ENCODE measurements at regions not wholly inside any gene's neighbourhood (a gene's known extent, or its start where the extent isn't known, plus 50 kb on each side); places are given as distances from the start of the nearest gene placed in this dataset.
A peak's percentile ranks its signal among the peaks of the same experiment; 100 is the strongest.

GRCh38 chr18:22488554-22488953, 70.8 kb upstream of the CTAGE1 start:
- no peak overlapping the region for H3K27ac ChIP-seq
- no peaks in the 10 kb centered on the region for H3K9me3 ChIP-seq
- H3K4me1 ChIP-seq = peaks cover 0 to 4% of the 10 kb centered on the region in 2 donors
- no peaks in the 10 kb centered on the region for H3K27me3 ChIP-seq
- no peak overlapping the region for H3K4me3 ChIP-seq
- intact Hi-C loops (cut with DNase I) = no loop called here
- DNase-seq (no peak), ATAC-seq (no peak)
- no peak for TF ChIP-seq CTCF (IDR thresholded peaks at IDR 0.05)
- no peaks in the 10 kb centered on the region for H3K36me3 ChIP-seq

- Histone ChIP-seq H3K4me1 (peaks cover 0 to 4% of the 10 kb centered on the region in 2 donors), H3K4me3 (no peak overlapping the region), H3K27me3 (no peaks in the 10 kb centered on the region), H3K9me3 (no peaks in the 10 kb centered on the region), H3K36me3 (no peaks in the 10 kb centered on the region), H3K27ac (no peak overlapping the region)
- no peak for TF ChIP-seq CTCF (IDR thresholded peaks at IDR 0.05)
- intact Hi-C loops (cut with DNase I) = loop anchor here in 1 of 2 donors (10.0 kb wide), 1 partner anchor 55 kb away; no protein-coding TSS in a partner anchor
- no peak for DNase-seq
- no peak for ATAC-seq
These were observed 72.0 kb upstream of the CTAGE1 start for GRCh38 chr18:22489704-22490103.

DNA sequence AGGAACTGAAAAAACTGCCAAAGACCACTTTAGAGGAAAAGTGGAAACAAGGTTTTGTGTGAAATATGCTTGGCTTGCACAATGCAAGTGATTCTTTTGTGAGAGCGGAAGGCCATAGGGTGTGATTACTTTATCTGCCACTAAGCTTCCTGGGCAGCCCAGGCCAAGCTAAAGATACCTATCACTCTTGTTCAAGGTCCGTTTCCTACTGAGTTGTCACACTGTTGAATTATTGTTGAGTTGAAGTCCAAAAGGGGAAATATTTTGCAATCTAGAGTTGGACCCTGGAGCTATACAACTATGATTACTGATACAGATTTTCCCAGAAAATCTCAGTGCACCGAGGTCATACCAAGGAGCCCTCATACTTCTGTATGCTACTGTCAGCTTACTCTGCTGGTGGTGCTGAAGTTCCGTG, 72.7 kb upstream of the CTAGE1 start:
- H3K36me3 ChIP-seq = no peaks in the 10 kb centered on the region
- H3K4me1 ChIP-seq = peaks cover 0 to 4% of the 10 kb centered on the region in 2 donors
- DNase-seq = no peak
- TF ChIP-seq CTCF (IDR thresholded peaks at IDR 0.05) = peak in 1 of 2 donors; percentile 11
- H3K27me3 ChIP-seq = no peaks in the 10 kb centered on the region
- no peak overlapping the region for H3K27ac ChIP-seq
- H3K9me3 ChIP-seq = no peaks in the 10 kb centered on the region
- no peak for ATAC-seq
- intact Hi-C loops (cut with DNase I) = loop anchor here in 1 of 2 donors (10.0 kb wide), 1 partner anchor 54 kb away; no protein-coding TSS in a partner anchor
- no peak overlapping the region for H3K4me3 ChIP-seq

DNA sequence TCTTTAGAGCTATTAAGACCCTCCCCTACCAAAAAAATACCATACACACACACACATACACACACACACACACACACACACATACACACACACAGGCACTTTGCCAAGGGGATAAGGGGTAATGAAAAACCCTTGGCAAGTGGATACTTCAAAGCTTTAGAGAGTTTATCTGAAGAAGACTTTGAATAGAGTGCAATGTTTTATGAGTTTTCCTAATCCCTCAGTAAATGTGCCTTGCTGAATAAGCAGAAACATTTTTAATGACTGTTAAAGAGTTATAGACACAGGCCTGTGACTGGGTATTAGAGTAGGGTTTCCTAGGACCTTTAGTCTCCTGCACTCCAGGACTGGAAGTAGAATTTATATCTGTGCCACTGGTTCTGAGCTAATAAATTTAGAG, 75.5 kb upstream of the CTAGE1 start:
- no peak for TF ChIP-seq CTCF (IDR thresholded peaks at IDR 0.05)
- no peak overlapping the region for H3K27ac ChIP-seq

DNA sequence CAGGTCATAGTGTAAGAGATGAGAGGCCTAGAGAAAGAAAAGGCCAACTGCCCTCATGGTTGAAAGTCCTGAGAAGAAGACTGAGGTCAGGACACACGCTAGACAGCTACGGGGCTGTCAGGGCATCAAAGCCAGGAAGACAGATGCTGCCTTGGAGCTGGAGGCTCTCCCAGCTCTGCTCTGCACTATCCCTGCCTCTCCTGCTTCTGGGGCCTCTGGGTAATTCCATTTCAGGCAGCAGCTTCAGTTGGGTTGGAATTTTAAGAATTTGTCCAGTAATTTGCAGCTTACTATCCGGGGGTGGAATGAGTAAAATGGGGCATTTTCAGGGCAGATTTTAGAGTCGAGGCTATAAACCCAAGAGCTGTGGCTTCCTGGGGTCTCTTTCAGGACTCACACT, 76.2 kb upstream of the CTAGE1 start:
- no peaks in the 10 kb centered on the region for H3K9me3 ChIP-seq
- H3K4me3 ChIP-seq = no peak overlapping the region
- no peaks in the 10 kb centered on the region for H3K36me3 ChIP-seq
- TF ChIP-seq CTCF (IDR thresholded peaks at IDR 0.05) = no peak
- H3K4me1 ChIP-seq = peaks cover 0 to 2% of the 10 kb centered on the region in 2 donors
- intact Hi-C loops (cut with DNase I) = loop anchor here in 1 of 2 donors (10.0 kb wide), 1 partner anchor 51 kb away; no protein-coding TSS in a partner anchor
- DNase-seq (no peak), ATAC-seq (peak; percentile 29)
- no peaks in the 10 kb centered on the region for H3K27me3 ChIP-seq
- peak overlapping the region in 1 of 2 donors; percentile 20 for H3K27ac ChIP-seq

More for the DNA sequence above, 75.5 kb upstream of the CTAGE1 start:
- H3K27me3 ChIP-seq = no peaks in the 10 kb centered on the region
- peaks cover 0 to 4% of the 10 kb centered on the region in 2 donors for H3K4me1 ChIP-seq
- no peak for DNase-seq
- intact Hi-C loops (cut with DNase I) = loop anchor here in 1 of 2 donors (10.0 kb wide), 1 partner anchor 52 kb away; no protein-coding TSS in a partner anchor
- no peak overlapping the region for H3K4me3 ChIP-seq
- no peak for ATAC-seq
- no peaks in the 10 kb centered on the region for H3K36me3 ChIP-seq
- no peaks in the 10 kb centered on the region for H3K9me3 ChIP-seq
